Fibroblast of the aortic adventitia (primary cell): ENCODE measurements at regions not wholly inside any gene's neighbourhood (a gene's known extent, or its start where the extent isn't known, plus 50 kb on each side); places are given as distances from the start of the nearest gene placed in this dataset.

Experiments used
- DNase-seq: peaks from one replicate; pipeline ENCODE4 v3.0.0-alpha.2; 2010; ENCODE audit warnings: low read depth
- H3K4me3 ChIP-seq: 2 replicates; pipeline ENCODE4 v1.5.1; 2011; ENCODE audit warnings: low read depth, mild to moderate bottlenecking, control low read depth, low read length, moderate library complexity
- TF ChIP-seq, protein P1 (sequence below): IDR thresholded peaks from 2 replicates; pipeline ENCODE4 v1.5.1; 2011; ENCODE audit warnings: mild to moderate bottlenecking, low read length, control low read depth, inconsistent platforms; ENCODE audit not compliant: insufficient read depth

DNA sequence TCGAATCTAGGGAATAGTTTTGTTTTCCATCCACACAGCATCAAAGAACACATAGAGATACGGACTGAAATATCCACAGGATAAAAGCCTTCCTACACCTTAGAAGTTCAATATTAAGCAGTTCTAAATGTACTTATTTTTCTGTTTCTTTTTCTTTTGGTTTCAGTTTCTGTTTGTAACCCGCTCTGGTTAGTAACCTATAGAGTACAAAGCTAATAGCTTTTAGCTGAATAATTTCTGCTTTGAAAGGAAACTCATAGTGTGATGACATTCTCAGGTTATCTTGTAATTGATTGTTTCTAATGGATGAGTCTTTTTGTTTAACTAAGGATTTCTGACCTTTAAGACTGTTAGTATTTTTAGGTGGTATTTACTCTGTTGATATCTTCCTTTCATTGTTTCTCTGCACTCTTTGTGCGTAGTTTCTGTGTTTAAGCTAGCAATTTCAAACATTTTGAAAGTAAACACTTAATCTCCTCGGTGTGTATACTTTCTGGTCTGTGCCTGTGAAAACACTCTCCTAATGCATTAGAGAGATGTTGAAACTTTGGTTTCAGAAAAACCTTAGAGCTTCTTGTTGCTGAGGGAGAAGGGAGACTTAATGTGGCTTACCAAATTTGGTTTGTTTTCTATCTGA is 385.5 kb downstream of the HDGFL1 start:
- TF ChIP-seq, protein P1, sequence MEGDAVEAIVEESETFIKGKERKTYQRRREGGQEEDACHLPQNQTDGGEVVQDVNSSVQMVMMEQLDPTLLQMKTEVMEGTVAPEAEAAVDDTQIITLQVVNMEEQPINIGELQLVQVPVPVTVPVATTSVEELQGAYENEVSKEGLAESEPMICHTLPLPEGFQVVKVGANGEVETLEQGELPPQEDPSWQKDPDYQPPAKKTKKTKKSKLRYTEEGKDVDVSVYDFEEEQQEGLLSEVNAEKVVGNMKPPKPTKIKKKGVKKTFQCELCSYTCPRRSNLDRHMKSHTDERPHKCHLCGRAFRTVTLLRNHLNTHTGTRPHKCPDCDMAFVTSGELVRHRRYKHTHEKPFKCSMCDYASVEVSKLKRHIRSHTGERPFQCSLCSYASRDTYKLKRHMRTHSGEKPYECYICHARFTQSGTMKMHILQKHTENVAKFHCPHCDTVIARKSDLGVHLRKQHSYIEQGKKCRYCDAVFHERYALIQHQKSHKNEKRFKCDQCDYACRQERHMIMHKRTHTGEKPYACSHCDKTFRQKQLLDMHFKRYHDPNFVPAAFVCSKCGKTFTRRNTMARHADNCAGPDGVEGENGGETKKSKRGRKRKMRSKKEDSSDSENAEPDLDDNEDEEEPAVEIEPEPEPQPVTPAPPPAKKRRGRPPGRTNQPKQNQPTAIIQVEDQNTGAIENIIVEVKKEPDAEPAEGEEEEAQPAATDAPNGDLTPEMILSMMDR: no peak
- peak overlapping the region; percentile 41 for H3K4me3 ChIP-seq
- DNase-seq: peak; percentile 21

DNA sequence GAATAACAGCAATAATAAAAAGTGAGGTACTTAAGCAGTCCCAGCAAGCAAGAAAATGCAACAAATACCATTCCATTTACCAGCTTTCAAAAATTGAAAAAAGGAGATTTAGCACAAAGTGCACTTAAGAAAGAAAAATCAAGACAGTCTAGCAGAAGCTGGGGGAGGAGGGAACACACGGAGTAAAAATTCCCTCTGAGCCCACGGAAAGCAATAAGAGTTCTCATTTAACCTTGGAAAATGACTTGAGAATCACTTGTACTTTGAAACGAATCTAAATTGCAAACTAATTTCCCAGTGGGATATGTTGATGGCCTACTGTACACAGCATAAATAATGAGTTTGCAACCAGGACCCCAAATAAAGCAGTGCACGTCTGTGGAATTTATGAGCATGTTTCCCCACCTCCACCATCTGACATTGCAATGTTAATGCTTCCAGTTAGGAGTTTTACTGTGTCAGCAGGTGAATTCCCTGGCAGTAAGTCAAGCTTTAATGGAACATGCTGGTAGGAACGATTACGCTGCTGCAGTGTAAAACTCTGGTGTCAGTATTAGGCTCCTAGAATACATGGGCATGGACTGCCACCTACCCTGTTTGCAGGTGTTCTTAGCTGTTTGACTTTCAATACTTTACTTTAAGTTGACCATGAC is 386.8 kb downstream of the HDGFL1 start:
- TF ChIP-seq, protein P1: no peak
- H3K4me3 ChIP-seq: no peak overlapping the region
- DNase-seq: no peak

DNA sequence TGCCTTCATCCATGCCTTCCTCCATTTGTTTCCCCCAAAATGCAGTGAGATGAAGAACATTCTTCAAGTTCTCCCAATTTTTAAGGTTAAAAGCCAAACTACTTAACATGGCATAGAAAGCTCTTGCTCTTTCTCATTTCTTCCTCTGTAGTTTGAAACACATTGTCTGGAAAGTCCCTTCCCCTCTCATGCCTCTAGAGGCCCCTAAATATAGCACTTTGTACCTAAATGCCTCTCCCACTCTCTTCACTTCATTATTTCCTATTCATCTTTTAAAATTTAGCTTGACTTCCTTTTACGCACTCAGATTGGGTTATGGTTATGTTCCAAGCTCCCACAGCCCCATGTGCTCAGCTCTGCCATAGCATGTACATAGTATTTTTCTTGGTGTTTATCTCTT is 389.3 kb downstream of the HDGFL1 start:
- no peak for DNase-seq
- TF ChIP-seq, protein P1: no peak
- no peak overlapping the region for H3K4me3 ChIP-seq

DNA sequence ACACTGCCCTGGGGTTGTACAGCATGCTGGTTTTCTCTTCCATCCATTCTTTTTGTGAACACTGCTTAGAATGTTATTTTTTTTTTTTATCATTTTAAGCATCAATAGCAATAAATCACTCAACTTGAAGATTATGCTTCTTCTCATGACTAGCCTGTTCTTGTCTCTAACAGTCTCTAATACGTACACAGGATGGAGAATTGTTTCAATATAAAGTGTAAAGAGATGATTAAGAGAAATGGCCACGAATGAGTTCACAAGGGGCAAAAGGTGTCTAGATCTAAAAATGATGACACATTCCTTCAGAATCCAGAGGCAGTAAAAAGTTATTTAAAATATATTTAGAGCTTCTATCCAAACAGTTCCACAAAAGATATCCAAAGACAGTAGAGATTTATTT is 390.2 kb downstream of the HDGFL1 start:
- DNase-seq: no peak
- H3K4me3 ChIP-seq: no peak overlapping the region
- TF ChIP-seq, protein P1: no peak

DNA sequence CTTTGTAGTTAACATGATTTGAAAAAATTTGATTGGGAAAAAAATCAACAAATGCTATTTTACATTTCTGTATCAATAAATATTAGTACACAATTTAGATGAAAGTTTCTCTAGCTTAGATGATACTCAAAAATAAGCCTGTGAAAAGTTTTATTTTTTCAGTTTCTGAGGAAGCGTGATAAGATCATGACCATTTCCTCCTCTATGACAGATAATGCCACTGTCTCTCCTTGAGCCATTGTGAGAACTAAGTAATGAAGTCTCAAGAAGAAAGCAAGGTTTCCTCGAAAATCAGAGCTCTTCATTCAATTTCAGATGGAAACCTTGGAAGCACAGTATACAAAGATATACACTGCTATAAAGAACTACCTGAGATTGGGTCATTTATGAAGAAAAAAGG is 395.0 kb downstream of the HDGFL1 start:
- TF ChIP-seq, protein P1: no peak
- H3K4me3 ChIP-seq: no peak overlapping the region
- DNase-seq: no peak

DNA sequence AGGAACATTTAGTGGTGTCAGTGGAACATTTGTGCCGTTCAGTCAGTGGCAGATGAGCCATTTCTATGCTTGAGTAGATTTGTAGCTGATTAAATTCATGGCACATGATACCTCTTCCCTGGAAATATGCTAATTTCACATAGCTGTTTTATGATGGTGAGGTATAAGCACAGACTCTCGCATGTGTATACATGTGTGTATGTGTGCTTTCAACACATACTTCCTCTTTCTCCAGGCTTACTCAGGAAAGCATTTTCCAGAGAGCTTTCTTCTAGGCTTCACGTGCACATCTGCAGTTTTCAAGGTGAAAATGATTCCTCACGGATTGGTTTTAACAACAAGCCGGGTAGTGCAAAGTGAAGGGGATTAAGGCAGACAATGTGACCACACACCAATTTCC is 396.5 kb downstream of the HDGFL1 start:
- DNase-seq: no peak
- H3K4me3 ChIP-seq: no peak overlapping the region
- TF ChIP-seq, protein P1: no peak
